ENCODE measurements at regions not wholly inside any gene's neighbourhood (a gene's known extent, or its start where the extent isn't known, plus 50 kb on each side); places are given as distances from the start of the nearest gene placed in this dataset.

GRCh38 chr5:6111131-6111530, 267.2 kb downstream of the MED10 start:
- no TSS peak for BruUV-seq (replicated peaks)
- no peaks in the 10 kb centered on the region for H3K36me3 ChIP-seq (ENCODE audit: insufficient read depth, low read length, poor library complexity, severe bottlenecking)
- POLR2A ChIA-PET (ENCODE audit: low non-redundant PET): no interaction called here

GRCh38 chr5:6110441-6111005, 267.8 kb downstream of the MED10 start:
- POLR2A ChIA-PET (ENCODE audit: low non-redundant PET): no interaction called here
- Histone ChIP-seq H3K4me1 (ENCODE audit: insufficient read depth, low read length, poor library complexity, severe bottlenecking) (no peaks in the 10 kb centered on the region), H3K36me3 (ENCODE audit: insufficient read depth, low read length, poor library complexity, severe bottlenecking) (no peaks in the 10 kb centered on the region), H3K27ac (ENCODE audit: low read depth, low read length, poor library complexity, severe bottlenecking) (no peak overlapping the region), H3K27me3 (replicated peaks; ENCODE audit: insufficient read depth, low read depth, low read length, poor library complexity) (no peaks in the 10 kb centered on the region), H3K4me3 (ENCODE audit: low read depth, low read length, poor library complexity, severe bottlenecking) (no peak overlapping the region), H3K9me3 (ENCODE audit: low read depth, low read length, poor library complexity, severe bottlenecking) (no peaks in the 10 kb centered on the region)
- intact Hi-C loops (cut with micrococcal nuclease; ENCODE audit: unreplicated experiment): no loop called here
- TF ChIP-seq EZH2 (IDR thresholded peaks at IDR 0.05; ENCODE audit: borderline replicate concordance, low read depth, low read length, poor library complexity, severe bottlenecking) (no peak), CTCF (conservative IDR thresholded peaks at IDR 0.05; ENCODE audit: low read depth, low read length) (no peak)
- CTCF ChIA-PET: no interaction called here
- BruUV-seq (replicated peaks): no TSS peak
- no peak for DNase-seq (ENCODE audit: low spot score)

More at GRCh38 chr5:6111131-6111530, 267.2 kb downstream of the MED10 start:
- H3K27ac ChIP-seq (ENCODE audit: low read depth, low read length, poor library complexity, severe bottlenecking): no peak overlapping the region
- no peak for TF ChIP-seq EZH2 (IDR thresholded peaks at IDR 0.05; ENCODE audit: borderline replicate concordance, low read depth, low read length, poor library complexity, severe bottlenecking)
- no peak for TF ChIP-seq CTCF (conservative IDR thresholded peaks at IDR 0.05; ENCODE audit: low read depth, low read length)
- H3K27me3 ChIP-seq (replicated peaks; ENCODE audit: insufficient read depth, low read depth, low read length, poor library complexity): no peaks in the 10 kb centered on the region
- intact Hi-C loops (cut with micrococcal nuclease; ENCODE audit: unreplicated experiment): no loop called here
- H3K4me3 ChIP-seq (ENCODE audit: low read depth, low read length, poor library complexity, severe bottlenecking): no peak overlapping the region
- H3K4me1 ChIP-seq (ENCODE audit: insufficient read depth, low read length, poor library complexity, severe bottlenecking): no peaks in the 10 kb centered on the region
- DNase-seq (ENCODE audit: low spot score): no peak
- no peaks in the 10 kb centered on the region for H3K9me3 ChIP-seq (ENCODE audit: low read depth, low read length, poor library complexity, severe bottlenecking)
- CTCF ChIA-PET: no interaction called here

- H3K4me3 ChIP-seq (ENCODE audit: low read depth, low read length, poor library complexity, severe bottlenecking): no peak overlapping the region
- no peaks in the 10 kb centered on the region for H3K9me3 ChIP-seq (ENCODE audit: low read depth, low read length, poor library complexity, severe bottlenecking)
- BruUV-seq (replicated peaks): no TSS peak
- TF ChIP-seq CTCF (conservative IDR thresholded peaks at IDR 0.05; ENCODE audit: low read depth, low read length): no peak
- no peak for TF ChIP-seq EZH2 (IDR thresholded peaks at IDR 0.05; ENCODE audit: borderline replicate concordance, low read depth, low read length, poor library complexity, severe bottlenecking)
- ChIA-PET POLR2A (ENCODE audit: low non-redundant PET) (no interaction called here), CTCF (no interaction called here)
- no peaks in the 10 kb centered on the region for H3K27me3 ChIP-seq (replicated peaks; ENCODE audit: insufficient read depth, low read depth, low read length, poor library complexity)
- H3K4me1 ChIP-seq (ENCODE audit: insufficient read depth, low read length, poor library complexity, severe bottlenecking): no peaks in the 10 kb centered on the region
- no peak overlapping the region for H3K27ac ChIP-seq (ENCODE audit: low read depth, low read length, poor library complexity, severe bottlenecking)
- no peak for DNase-seq (ENCODE audit: low spot score)
- intact Hi-C loops (cut with micrococcal nuclease; ENCODE audit: unreplicated experiment): no loop called here
- H3K36me3 ChIP-seq (ENCODE audit: insufficient read depth, low read length, poor library complexity, severe bottlenecking): no peaks in the 10 kb centered on the region
Measured at GRCh38 chr5:6108981-6109825, 269.1 kb downstream of the MED10 start.
